ENCODE measurements at regions not wholly inside any gene's neighbourhood (a gene's known extent, or its start where the extent isn't known, plus 50 kb on each side); places are given as distances from the start of the nearest gene placed in this dataset.

DNA sequence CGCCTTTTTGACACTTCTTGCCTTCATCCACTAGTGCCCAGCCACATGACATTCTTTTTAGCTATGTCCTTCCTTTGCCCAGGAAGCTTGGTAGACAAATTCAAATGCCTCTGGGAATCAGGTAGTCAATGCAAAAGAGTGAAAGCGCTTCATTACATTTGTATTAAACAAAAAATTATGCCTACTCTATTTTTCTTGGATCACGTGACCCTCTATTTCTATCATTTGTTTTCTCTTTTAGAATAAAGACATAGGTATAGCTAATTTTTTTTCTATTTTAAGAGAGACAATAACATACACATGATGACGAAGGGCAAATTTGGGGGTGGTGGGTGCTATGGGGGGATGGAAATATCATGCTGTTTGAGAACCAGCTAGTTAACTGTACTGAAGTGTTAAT is 384.8 kb downstream of the C3orf38 start:
- no peak for DNase-seq
- 63 to 67% methylated on average over 4 of the region's 4 CpGs for WGBS, 2 donors
- Histone ChIP-seq H3K4me3 (no peak overlapping the region), H3K27ac (no peak overlapping the region), H3K4me1 (no peaks in the 10 kb centered on the region), H3K9me3 (no peaks in the 10 kb centered on the region), H3K36me3 (replicated peaks in 1 of 2; ENCODE audit: insufficient read depth in 1 of 2, low read depth in 2 of 2) (no peaks in the 10 kb centered on the region), H3K27me3 (no peaks in the 10 kb centered on the region)
- intact Hi-C loops (cut with DNase I) = no loop called here
- no peak for TF ChIP-seq POLR2A (IDR thresholded peaks at IDR 0.05)
- TF ChIP-seq, protein P1, sequence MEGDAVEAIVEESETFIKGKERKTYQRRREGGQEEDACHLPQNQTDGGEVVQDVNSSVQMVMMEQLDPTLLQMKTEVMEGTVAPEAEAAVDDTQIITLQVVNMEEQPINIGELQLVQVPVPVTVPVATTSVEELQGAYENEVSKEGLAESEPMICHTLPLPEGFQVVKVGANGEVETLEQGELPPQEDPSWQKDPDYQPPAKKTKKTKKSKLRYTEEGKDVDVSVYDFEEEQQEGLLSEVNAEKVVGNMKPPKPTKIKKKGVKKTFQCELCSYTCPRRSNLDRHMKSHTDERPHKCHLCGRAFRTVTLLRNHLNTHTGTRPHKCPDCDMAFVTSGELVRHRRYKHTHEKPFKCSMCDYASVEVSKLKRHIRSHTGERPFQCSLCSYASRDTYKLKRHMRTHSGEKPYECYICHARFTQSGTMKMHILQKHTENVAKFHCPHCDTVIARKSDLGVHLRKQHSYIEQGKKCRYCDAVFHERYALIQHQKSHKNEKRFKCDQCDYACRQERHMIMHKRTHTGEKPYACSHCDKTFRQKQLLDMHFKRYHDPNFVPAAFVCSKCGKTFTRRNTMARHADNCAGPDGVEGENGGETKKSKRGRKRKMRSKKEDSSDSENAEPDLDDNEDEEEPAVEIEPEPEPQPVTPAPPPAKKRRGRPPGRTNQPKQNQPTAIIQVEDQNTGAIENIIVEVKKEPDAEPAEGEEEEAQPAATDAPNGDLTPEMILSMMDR (IDR thresholded peaks at IDR 0.05) = no peak
- no peak for ATAC-seq

DNA sequence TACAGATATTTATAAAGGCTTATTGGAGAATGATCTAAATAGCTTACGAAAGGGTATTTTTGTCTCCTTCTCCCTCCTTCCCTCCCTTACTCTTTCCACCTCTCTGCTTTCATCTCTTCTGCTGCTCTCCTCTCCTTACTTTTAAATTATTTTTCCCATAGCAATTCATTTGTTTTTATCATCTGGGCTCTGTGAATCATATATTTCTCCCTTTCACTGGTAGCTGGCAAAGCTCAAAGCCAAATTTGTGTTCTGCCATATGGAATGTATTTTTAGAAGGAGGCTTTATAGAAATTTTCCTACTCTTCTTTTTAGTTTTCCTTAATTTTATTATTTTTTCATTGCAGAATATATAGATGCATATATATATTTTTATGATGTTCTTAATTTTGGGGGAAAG is 385.8 kb downstream of the C3orf38 start:
- no peaks in the 10 kb centered on the region for H3K27me3 ChIP-seq
- no peak for TF ChIP-seq POLR2A (IDR thresholded peaks at IDR 0.05)
- TF ChIP-seq, protein P1 (IDR thresholded peaks at IDR 0.05) = no peak
- intact Hi-C loops (cut with DNase I) = no loop called here
- DNase-seq = no peak
- no peaks in the 10 kb centered on the region for H3K4me1 ChIP-seq
- no peaks in the 10 kb centered on the region for H3K9me3 ChIP-seq
- ATAC-seq = no peak
- no peak overlapping the region for H3K27ac ChIP-seq
- WGBS, 2 donors = 90 to 100% methylated on average over 1 of the region's 1 CpG
- no peak overlapping the region for H3K4me3 ChIP-seq
- H3K36me3 ChIP-seq (replicated peaks in 1 of 2; ENCODE audit: insufficient read depth in 1 of 2, low read depth in 2 of 2) = no peaks in the 10 kb centered on the region

DNA sequence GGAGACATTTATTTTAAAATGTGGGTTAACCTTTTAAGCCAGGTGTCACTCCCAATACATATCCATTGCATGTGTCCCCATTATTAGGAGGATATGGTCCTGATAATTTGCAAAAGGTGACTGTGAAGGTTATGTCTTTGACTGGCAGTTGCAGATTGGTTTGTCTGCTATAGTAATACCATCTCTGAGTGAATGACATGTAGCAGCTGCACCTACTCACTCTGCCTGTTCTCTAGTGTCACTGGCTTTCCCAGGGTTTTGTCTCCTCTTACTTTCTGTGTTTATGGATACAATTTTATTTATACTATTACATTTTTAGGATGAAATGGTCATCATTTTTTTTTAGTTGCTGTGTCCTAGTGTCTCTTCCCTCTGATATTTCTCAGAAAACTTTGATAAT is 393.2 kb downstream of the C3orf38 start:
- intact Hi-C loops (cut with DNase I) = no loop called here
- H3K27ac ChIP-seq = no peak overlapping the region

DNA sequence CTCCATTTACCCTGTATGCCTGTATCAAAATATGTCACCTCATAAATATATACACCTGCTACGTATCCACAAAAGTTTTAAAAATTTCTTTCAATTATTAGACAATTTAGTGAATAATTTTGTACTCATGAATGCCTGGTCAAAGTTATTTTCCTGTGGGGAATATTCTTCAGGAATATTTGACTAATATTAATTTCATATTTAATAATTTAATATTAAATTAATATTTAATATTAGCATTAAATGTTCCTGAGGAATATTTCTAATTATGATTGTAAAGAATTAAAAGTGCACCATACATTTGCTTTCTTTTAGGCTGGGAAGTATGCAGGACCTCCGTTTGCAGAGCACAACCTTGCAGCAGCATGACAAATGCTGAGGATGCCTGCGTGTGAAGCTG is 422.7 kb downstream of the C3orf38 start:
- TF ChIP-seq POLR2A (IDR thresholded peaks at IDR 0.05) = no peak
- TF ChIP-seq, protein P1 (IDR thresholded peaks at IDR 0.05) = no peak
- WGBS, 2 donors = 70 to 86% methylated on average over 3 of the region's 3 CpGs

More for the DNA sequence above, 393.2 kb downstream of the C3orf38 start:
- peaks cover 0 to 4% (median 0%) of the 10 kb centered on the region in 3 donors for H3K9me3 ChIP-seq
- ATAC-seq (no peak), DNase-seq (no peak)
- H3K36me3 ChIP-seq (replicated peaks in 1 of 2; ENCODE audit: insufficient read depth in 1 of 2, low read depth in 2 of 2) = no peaks in the 10 kb centered on the region
- TF ChIP-seq, protein P1 (IDR thresholded peaks at IDR 0.05) = no peak
- TF ChIP-seq POLR2A (IDR thresholded peaks at IDR 0.05) = no peak
- no peaks in the 10 kb centered on the region for H3K27me3 ChIP-seq
- no peak overlapping the region for H3K4me3 ChIP-seq
- H3K4me1 ChIP-seq = no peaks in the 10 kb centered on the region

DNA sequence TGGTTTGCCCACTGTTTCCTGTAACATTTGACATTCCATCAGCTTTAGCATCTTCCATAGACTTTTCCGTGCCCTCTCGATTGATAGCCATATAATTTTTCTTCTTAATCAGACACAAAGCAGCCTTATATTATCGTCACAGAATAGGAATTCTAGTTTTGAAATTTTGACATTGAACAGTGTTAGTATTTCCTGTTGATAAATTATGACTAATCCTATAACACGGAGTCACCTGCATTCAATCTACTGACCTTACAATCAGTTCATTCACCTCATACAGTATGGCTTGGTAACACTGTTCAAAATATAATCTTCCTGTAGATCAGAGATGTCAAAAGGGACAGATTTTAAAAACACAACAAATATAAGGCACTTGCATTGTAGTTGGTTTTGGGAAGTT is 423.7 kb downstream of the C3orf38 start:
- H3K9me3 ChIP-seq = no peaks in the 10 kb centered on the region
- no peak for ATAC-seq
- H3K4me3 ChIP-seq = no peak overlapping the region
- intact Hi-C loops (cut with DNase I) = no loop called here
- H3K36me3 ChIP-seq (replicated peaks in 1 of 2; ENCODE audit: insufficient read depth in 1 of 2, low read depth in 2 of 2) = no peaks in the 10 kb centered on the region
- H3K27me3 ChIP-seq = no peaks in the 10 kb centered on the region
- no peaks in the 10 kb centered on the region for H3K4me1 ChIP-seq
- TF ChIP-seq POLR2A (IDR thresholded peaks at IDR 0.05) = no peak
- TF ChIP-seq, protein P1 (IDR thresholded peaks at IDR 0.05) = no peak
- DNase-seq = no peak
- 60% methylated on average over 4 of the region's 4 CpGs for WGBS, 2 donors
- H3K27ac ChIP-seq = no peak overlapping the region

More for the DNA sequence above, 422.7 kb downstream of the C3orf38 start:
- Histone ChIP-seq H3K4me1 (no peaks in the 10 kb centered on the region), H3K36me3 (replicated peaks in 1 of 2; ENCODE audit: insufficient read depth in 1 of 2, low read depth in 2 of 2) (no peaks in the 10 kb centered on the region), H3K9me3 (no peaks in the 10 kb centered on the region), H3K4me3 (no peak overlapping the region), H3K27me3 (no peaks in the 10 kb centered on the region), H3K27ac (no peak overlapping the region)
- ATAC-seq = no peak
- intact Hi-C loops (cut with DNase I) = no loop called here
- DNase-seq = no peak
